NCI-H82 treated with DMSO at 0.1 percent for 48 hours (cell line): ENCODE measurements at regions not wholly inside any gene's neighbourhood (a gene's known extent, or its start where the extent isn't known, plus 50 kb on each side); places are given as distances from the start of the nearest gene placed in this dataset.

Source experiments
- DNase-seq: peaks from one replicate; lab custom pipeline; 2025; ENCODE audit not compliant: unreplicated experiment; lab: John Stamatoyannopoulos, UW

- DNase-seq: peak; percentile 17
Measured at GRCh38 chr13:85544756-85545155, 254.5 kb downstream of the SLITRK6 start.

- no peak for DNase-seq
Measured at GRCh38 chr13:85543144-85543543, 256.1 kb downstream of the SLITRK6 start.

GRCh38 chr13:85541476-85541875, 257.7 kb downstream of the SLITRK6 start:
- no peak for DNase-seq

GRCh38 chr13:85538957-85539356, 260.3 kb downstream of the SLITRK6 start:
- DNase-seq: no peak

- DNase-seq: no peak
Measured at GRCh38 chr13:85537601-85538000, 261.6 kb downstream of the SLITRK6 start.

GRCh38 chr13:85536706-85537105, 262.5 kb downstream of the SLITRK6 start:
- no peak for DNase-seq

DNA sequence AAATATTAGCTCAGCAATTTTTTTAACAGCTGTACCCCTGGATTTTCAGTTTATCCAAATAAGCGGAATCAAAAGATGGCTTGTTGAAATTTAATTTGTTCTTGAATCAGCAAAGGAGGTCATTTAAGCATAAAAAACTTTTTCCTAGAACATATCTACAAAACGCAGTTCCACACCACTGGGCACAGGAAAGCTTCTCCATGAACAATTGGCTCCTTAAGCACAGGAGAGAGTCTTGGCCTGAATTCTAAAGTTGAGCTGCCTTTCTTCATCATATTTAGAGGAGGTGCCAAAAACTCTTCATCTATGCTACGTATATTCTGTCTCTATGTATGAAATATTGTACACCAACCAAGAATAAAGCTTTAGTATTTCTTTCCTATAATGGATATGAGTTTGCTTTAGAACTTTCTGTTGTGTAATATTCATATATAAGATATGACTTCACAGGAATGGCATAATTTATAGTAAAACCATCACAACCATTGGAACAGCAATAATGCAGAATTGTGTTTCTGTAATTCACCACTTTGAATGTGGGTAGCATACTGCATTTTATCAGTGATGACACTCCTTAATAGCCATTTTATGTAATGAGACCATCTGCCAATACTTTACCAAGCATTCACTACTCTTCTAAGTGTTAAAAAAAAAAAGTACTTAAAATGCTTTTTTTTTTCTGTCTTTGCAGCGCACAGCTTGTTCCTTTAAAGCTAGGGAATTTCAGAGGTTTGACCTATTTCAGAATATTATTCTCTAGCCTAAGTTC, 263.7 kb downstream of the SLITRK6 start:
- DNase-seq: no peak

DNA sequence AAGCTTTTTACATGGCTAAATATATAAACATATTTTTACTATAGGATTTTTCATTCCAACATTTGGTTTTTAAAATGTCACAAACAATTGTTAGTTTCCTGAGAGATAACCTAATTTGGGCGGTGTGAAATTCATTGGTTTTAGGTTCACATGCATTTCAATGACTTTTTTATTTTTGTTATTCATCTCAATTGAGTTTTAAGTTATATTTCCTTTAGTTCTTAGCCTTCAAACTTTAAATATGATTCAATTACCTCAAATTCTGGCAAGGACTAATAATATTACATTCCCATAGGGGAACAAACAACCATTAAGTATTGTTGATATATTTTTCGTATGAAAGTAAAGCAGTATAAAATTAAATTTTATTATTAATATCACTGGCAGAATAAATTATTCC, 265.3 kb downstream of the SLITRK6 start:
- DNase-seq: no peak

- no peak for DNase-seq
Measured at GRCh38 chr13:85529218-85529594, 270.0 kb downstream of the SLITRK6 start.

- DNase-seq: no peak
Measured at GRCh38 chr13:85528491-85529217, 270.6 kb downstream of the SLITRK6 start.

- DNase-seq: no peak
Measured at GRCh38 chr13:85527316-85527715, 271.9 kb downstream of the SLITRK6 start.

- DNase-seq: no peak
Measured at GRCh38 chr13:85525411-85525810, 273.8 kb downstream of the SLITRK6 start.

- DNase-seq: no peak
Measured at GRCh38 chr13:85521657-85522056, 277.6 kb downstream of the SLITRK6 start.

- no peak for DNase-seq
Measured at GRCh38 chr13:85520445-85520844, 278.8 kb downstream of the SLITRK6 start.

DNA sequence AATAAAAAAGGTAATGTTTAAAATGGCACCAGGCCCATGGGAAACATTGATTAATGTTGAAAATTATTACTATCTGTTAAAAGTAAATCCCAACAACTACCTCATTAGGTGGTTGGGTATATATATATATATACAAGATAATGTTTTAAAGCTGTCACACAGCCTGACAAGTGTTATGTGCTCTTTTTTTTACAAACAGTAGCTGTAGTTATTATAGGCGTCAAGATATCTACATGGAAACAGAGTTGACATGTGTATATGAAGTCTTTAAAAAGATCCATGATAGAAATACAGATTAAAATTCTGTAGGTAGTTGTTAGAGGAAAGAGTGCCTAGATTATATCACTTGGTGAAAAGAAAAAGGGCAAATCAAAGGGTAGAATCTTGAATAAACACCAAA, 279.9 kb downstream of the SLITRK6 start:
- no peak for DNase-seq

GRCh38 chr13:85512421-85512820, 286.8 kb downstream of the SLITRK6 start:
- DNase-seq: no peak

- no peak for DNase-seq
Measured at GRCh38 chr13:85509512-85509911, 289.7 kb downstream of the SLITRK6 start.

GRCh38 chr13:85508683-85509329, 290.4 kb downstream of the SLITRK6 start:
- no peak for DNase-seq

- no peak for DNase-seq
Measured at GRCh38 chr13:85503797-85504196, 295.4 kb downstream of the SLITRK6 start.

GRCh38 chr13:85501616-85502015, 297.6 kb downstream of the SLITRK6 start:
- no peak for DNase-seq

DNA sequence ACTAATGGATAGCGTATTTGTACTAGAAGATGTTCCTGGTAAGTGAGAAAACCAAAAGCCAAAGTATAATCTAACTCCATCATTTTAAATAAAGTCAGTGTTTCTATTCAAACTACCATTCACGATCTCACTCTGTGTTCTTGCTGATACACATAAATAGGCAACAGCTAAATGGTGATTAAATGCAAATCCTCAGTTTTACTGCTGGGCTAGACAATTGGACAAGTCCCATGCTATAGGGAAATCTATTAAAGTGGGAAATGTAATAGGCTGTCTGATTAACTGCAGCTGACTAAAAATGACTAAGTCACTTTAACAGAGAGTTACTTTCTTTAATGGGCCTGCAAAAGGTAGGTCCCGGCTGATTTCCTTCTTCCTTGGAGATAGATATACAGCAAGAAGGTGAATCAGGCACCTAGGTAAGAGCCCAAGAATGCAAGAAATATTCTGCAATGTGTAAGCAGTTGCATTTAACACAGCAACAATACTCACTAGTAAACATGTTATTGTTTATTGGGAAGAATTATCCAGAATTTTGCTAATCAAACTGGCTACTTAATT, 298.4 kb downstream of the SLITRK6 start:
- no peak for DNase-seq

DNA sequence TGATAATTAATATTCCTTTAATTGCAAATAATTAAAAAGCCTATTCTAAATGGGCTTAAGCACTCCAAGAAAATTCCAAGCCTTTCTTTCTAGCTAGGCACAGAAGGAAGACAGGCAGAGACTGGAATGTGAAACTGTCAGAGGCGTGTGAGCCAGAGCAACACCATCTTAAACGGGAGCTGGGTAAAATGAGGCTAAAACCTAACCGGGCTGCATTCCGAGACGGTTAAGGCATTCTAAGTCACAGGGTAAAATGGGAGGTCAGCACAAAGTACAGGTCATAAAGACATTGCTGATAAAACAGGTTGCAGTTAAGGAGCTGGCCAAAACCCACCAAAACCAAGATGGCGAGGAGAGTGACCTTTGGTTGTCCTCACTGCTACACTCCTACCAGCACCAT, 300.4 kb downstream of the SLITRK6 start:
- DNase-seq: no peak
